Colonic mucosa (tissue), 4 donors: ENCODE measurements at regions not wholly inside any gene's neighbourhood (a gene's known extent, or its start where the extent isn't known, plus 50 kb on each side); places are given as distances from the start of the nearest gene placed in this dataset.

Experiments
- DNase-seq: peaks from one replicate; pipeline ENCODE4 v3.0.0-alpha.2; 2020
- H3K27ac ChIP-seq: fragments of 200-600 bp; one replicate; pipeline ENCODE4 v1.8.0; 2021
- H3K27me3 ChIP-seq: fragments of 200-600 bp; one replicate; pipeline ENCODE4 v1.8.0; 2021
- H3K36me3 ChIP-seq: fragments of 200-600 bp; one replicate; pipeline ENCODE4 v1.8.0; 2021
- H3K4me1 ChIP-seq: fragments of 200-600 bp; one replicate; pipeline ENCODE4 v1.8.0; 2021; ENCODE audit warnings: mild to moderate bottlenecking
- H3K4me3 ChIP-seq: fragments of 200-600 bp; one replicate; pipeline ENCODE4 v1.8.0; 2021
- H3K9ac ChIP-seq, 2 donors: one replicate each; pipeline ENCODE4 v1.7.0; 2013; ENCODE audit warnings: control low read depth in 2 of 2, low read depth in 2 of 2, low read length in 2 of 2
- H3K9me3 ChIP-seq: fragments of 200-600 bp; one replicate; pipeline ENCODE4 v1.8.0; 2021
- intact Hi-C: fragments of 100-400 bp; cut with DNase I; formaldehyde crosslinking; loops from one replicate; pipeline ENCODE4 v1.14.1; 2022
- TF ChIP-seq, protein P1 (sequence below): fragments of 200-600 bp; IDR thresholded peaks from one replicate; pipeline ENCODE4 v1.8.0; 2022; ENCODE audit warnings: antibody characterized with exemption, mild to moderate bottlenecking
- donor health status: healthy.
- donor health status: DM: no; HTN: no; CAD: no.
- donor health status: DM: no; HTN: no; CAD: no.

DNA sequence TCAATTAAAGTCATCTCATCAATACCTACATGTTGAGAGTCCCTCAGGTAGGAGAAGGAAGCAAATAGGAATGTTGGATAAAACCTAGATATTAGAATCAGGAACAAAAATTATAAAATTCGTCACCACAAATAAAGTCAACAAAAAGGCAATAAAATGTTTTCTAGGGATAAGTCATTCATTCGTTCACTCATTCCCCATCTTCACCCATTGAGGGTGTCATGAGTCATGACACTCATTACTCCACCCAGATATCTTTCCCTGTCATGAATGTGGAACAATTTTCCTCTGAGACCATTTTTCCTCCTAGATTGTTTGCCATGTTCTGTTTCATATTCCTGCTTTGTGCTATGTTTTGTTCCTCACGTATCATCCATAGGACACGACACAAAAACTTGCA is 50.9 kb upstream of the OLIG3 start:
- H3K9ac ChIP-seq, result no peak overlapping the region
- intact Hi-C loops, result no loop called here
- no peak overlapping the region for H3K4me3 ChIP-seq
- TF ChIP-seq, protein P1, sequence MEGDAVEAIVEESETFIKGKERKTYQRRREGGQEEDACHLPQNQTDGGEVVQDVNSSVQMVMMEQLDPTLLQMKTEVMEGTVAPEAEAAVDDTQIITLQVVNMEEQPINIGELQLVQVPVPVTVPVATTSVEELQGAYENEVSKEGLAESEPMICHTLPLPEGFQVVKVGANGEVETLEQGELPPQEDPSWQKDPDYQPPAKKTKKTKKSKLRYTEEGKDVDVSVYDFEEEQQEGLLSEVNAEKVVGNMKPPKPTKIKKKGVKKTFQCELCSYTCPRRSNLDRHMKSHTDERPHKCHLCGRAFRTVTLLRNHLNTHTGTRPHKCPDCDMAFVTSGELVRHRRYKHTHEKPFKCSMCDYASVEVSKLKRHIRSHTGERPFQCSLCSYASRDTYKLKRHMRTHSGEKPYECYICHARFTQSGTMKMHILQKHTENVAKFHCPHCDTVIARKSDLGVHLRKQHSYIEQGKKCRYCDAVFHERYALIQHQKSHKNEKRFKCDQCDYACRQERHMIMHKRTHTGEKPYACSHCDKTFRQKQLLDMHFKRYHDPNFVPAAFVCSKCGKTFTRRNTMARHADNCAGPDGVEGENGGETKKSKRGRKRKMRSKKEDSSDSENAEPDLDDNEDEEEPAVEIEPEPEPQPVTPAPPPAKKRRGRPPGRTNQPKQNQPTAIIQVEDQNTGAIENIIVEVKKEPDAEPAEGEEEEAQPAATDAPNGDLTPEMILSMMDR, result no peak
- H3K4me1 ChIP-seq, result no peaks in the 10 kb centered on the region
- no peak for DNase-seq
- no peak overlapping the region for H3K27ac ChIP-seq
- H3K36me3 ChIP-seq, result no peaks in the 10 kb centered on the region
- H3K9me3 ChIP-seq, result no peaks in the 10 kb centered on the region
- no peaks in the 10 kb centered on the region for H3K27me3 ChIP-seq

DNA sequence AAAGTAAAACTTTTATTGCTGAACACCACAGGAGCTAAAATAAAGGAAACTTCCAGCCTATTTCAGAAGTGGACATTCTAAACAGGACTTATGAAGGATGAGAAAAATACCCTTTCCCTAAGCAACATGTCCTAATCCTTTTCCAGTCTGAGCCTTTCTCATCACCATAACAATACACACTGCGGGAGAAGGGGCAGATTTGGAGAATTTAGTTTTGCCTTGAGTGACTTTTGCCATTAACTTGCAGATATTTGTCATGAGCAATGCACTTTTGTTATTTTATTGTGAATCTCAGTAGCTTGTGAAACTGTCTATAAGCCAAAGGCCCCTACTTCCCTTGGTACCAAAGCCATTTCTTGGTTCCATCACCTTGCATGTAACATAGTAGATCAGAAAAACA is 53.0 kb upstream of the OLIG3 start:
- no peak overlapping the region for H3K4me3 ChIP-seq
- no peaks in the 10 kb centered on the region for H3K27me3 ChIP-seq
- H3K27ac ChIP-seq, result no peak overlapping the region
- DNase-seq, result no peak
- intact Hi-C loops, result no loop called here
- TF ChIP-seq, protein P1, result no peak
- H3K36me3 ChIP-seq, result no peaks in the 10 kb centered on the region
- H3K9me3 ChIP-seq, result no peaks in the 10 kb centered on the region
- no peak overlapping the region for H3K9ac ChIP-seq
- H3K4me1 ChIP-seq, result no peaks in the 10 kb centered on the region

DNA sequence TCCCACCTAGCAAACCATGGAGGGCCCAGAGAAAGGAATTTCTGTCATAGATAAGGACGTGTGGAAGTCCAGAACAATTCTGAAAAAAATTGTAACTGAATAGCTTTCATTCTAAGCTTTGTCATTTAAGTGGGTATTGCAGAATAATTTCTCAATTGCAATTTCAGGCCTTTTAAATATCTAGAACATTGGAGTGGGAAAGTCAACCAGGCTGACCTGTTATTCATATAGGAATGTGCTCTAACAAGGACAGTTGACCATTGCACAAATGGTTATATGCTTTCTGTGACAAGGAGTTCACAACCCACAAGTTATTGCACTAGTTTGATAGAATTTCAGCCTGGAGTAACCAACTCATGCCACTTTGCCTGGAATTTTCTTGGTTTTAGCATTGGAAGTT is 53.4 kb upstream of the OLIG3 start:
- intact Hi-C loops, result no loop called here
- TF ChIP-seq, protein P1, result no peak
- no peaks in the 10 kb centered on the region for H3K36me3 ChIP-seq

DNA sequence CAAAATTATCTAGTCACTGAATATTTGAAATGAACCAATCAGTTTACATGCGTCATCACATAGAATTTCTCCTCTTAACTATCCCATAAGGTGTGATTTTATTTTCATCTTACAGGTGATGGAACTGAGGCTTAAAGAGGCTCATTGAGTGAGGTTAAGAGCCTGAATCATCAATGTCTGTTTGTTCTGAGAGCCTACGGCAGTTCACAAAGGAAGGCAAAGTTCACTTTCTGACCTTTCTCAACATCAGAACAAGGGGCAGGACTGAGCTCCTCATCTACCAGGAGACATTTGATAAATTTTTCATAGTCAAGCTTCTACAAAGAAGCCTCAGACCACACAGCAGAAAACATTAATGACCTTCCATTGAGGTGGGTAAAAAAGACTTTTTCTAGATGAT is 54.9 kb upstream of the OLIG3 start:
- Histone ChIP-seq H3K9ac (no peak overlapping the region), H3K36me3 (no peaks in the 10 kb centered on the region), H3K4me1 (no peaks in the 10 kb centered on the region), H3K27ac (no peak overlapping the region), H3K27me3 (no peaks in the 10 kb centered on the region), H3K9me3 (no peaks in the 10 kb centered on the region), H3K4me3 (no peak overlapping the region)
- TF ChIP-seq, protein P1, result no peak
- no peak for DNase-seq
- intact Hi-C loops, result no loop called here

More for the DNA sequence above, 53.4 kb upstream of the OLIG3 start:
- Histone ChIP-seq H3K9me3 (no peaks in the 10 kb centered on the region), H3K4me3 (no peak overlapping the region), H3K4me1 (no peaks in the 10 kb centered on the region), H3K27ac (no peak overlapping the region), H3K9ac (no peak overlapping the region), H3K27me3 (no peaks in the 10 kb centered on the region)
- no peak for DNase-seq

DNA sequence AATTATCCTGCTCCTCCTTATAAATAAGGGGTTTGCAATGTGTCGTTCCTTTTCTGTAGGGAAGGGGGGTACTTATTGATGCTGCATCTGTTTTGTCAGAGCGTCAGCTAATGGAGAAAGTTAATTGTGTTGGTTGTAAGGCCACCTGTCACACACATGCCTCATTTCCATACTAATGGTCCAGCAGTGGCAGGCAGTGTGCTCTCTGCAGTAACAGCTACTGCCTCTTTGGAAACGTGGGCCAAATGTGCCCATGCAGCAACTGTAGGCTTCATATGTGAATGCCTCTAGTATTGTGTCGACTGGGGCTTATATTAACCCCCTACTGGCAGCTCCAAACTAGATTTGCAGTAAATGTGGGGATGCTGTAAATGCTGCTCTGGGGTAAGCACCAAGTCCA is 56.3 kb upstream of the OLIG3 start:
- TF ChIP-seq, protein P1, result no peak
- H3K27me3 ChIP-seq, result no peaks in the 10 kb centered on the region
- intact Hi-C loops, result no loop called here
- no peaks in the 10 kb centered on the region for H3K36me3 ChIP-seq
- H3K9me3 ChIP-seq, result no peaks in the 10 kb centered on the region
- H3K4me1 ChIP-seq, result no peaks in the 10 kb centered on the region
- DNase-seq, result no peak
- no peak overlapping the region for H3K27ac ChIP-seq
- H3K4me3 ChIP-seq, result no peak overlapping the region
- H3K9ac ChIP-seq, result no peak overlapping the region

DNA sequence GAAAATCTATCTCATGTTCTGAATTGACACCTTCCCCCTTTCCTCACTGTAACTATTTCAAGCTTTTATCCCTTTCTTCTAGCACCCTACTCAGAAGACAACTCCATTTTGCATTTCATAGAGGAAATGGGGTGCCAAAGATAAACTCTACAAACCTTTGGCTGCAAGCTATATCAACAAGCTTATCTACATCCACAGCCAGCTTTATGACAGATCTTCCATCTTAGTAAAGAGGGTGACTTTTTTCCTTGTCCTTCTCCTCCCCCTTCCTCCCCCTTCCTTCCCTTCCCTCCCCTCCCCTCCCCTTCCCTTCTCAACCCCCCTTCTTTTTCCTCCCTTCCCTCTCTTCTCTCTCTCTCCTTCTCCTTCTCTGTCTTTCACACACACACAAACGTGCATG is 58.0 kb upstream of the OLIG3 start:
- Histone ChIP-seq H3K4me3 (no peak overlapping the region), H3K36me3 (no peaks in the 10 kb centered on the region), H3K9me3 (no peaks in the 10 kb centered on the region), H3K27me3 (no peaks in the 10 kb centered on the region), H3K27ac (no peak overlapping the region), H3K4me1 (no peaks in the 10 kb centered on the region), H3K9ac (no peak overlapping the region)
- TF ChIP-seq, protein P1, result no peak
- intact Hi-C loops, result no loop called here
- DNase-seq, result no peak
